ENCODE measurements at regions not wholly inside any gene's neighbourhood (a gene's known extent, or its start where the extent isn't known, plus 50 kb on each side); places are given as distances from the start of the nearest gene placed in this dataset.

- no peak overlapping the region for H3K27ac ChIP-seq
- no peaks in the 10 kb centered on the region for H4K20me1 ChIP-seq (ENCODE audit: insufficient read depth)
- TF ChIP-seq, protein P1, sequence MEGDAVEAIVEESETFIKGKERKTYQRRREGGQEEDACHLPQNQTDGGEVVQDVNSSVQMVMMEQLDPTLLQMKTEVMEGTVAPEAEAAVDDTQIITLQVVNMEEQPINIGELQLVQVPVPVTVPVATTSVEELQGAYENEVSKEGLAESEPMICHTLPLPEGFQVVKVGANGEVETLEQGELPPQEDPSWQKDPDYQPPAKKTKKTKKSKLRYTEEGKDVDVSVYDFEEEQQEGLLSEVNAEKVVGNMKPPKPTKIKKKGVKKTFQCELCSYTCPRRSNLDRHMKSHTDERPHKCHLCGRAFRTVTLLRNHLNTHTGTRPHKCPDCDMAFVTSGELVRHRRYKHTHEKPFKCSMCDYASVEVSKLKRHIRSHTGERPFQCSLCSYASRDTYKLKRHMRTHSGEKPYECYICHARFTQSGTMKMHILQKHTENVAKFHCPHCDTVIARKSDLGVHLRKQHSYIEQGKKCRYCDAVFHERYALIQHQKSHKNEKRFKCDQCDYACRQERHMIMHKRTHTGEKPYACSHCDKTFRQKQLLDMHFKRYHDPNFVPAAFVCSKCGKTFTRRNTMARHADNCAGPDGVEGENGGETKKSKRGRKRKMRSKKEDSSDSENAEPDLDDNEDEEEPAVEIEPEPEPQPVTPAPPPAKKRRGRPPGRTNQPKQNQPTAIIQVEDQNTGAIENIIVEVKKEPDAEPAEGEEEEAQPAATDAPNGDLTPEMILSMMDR (conservative IDR thresholded peaks at IDR 0.05) = no peak
- no peak for TF ChIP-seq EZH2 (IDR thresholded peaks at IDR 0.05; ENCODE audit: low read depth)
- POLR2A ChIA-PET (ENCODE audit: unreplicated experiment) = no interaction called here
- no peaks in the 10 kb centered on the region for H3K79me2 ChIP-seq (ENCODE audit: low read depth)
- no TSS peak for BruUV-seq (replicated peaks)
- H3F3A ChIP-seq (ENCODE audit: insufficient read depth, low read depth) = no peaks in the 10 kb centered on the region
- no peaks in the 10 kb centered on the region for H3K36me3 ChIP-seq (ENCODE audit: low read depth)
- DNase-seq = no peak
- CTCF ChIA-PET = no interaction called here
- intact Hi-C loops (cut with micrococcal nuclease; ENCODE audit: unreplicated experiment) = no loop called here
- H3K27me3 ChIP-seq (ENCODE audit: insufficient read depth, low read depth) = no peaks in the 10 kb centered on the region; the same call in 1 of the 2 replicates
- no peak overlapping the region for H2AFZ ChIP-seq
- H3K4me3 ChIP-seq = no peak overlapping the region
- H3K9me3 ChIP-seq (ENCODE audit: insufficient read depth, low read depth) = no peaks in the 10 kb centered on the region
- H3K4me1 ChIP-seq (replicated peaks; ENCODE audit: insufficient read depth) = no peaks in the 10 kb centered on the region
- no peak overlapping the region for H3K4me2 ChIP-seq
- H3K9me2 ChIP-seq (ENCODE audit: insufficient read depth) = no peaks in the 10 kb centered on the region
Measured at GRCh38 chr5:67341478-67341877, 144.9 kb upstream of the CD180 start.

DNA sequence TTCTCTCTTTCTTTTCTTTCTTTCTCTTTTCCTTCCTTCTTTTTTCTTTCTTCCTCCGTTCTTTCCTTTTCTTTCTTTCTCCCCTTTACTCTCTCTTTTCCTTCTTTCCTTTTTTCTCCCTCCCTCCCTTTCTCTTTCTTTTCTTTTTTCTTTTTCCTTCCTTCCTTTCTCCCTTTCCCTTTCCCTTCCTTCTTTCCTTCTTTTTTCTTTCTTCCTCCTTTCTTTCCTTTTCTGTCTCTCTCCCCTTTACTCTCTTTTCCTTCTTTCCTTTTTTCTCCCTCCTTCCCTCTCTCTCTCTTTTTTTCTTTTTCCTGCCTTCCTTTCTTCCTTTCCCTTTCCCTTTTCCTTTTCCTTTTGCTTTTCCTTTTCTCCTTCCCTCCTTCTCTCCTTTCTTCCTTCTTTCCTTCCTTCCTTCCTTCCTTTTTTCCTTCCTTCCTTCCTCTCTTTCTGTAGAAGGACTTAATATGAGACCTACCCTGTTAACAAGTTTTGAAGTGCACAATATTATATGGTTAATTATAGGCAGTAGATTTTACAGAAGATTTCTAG, 142.7 kb upstream of the CD180 start:
- Histone ChIP-seq H3F3A (ENCODE audit: insufficient read depth, low read depth) (no peaks in the 10 kb centered on the region), H3K4me2 (no peak overlapping the region), H3K9me2 (ENCODE audit: insufficient read depth) (no peaks in the 10 kb centered on the region), H3K4me3 (no peak overlapping the region), H3K27ac (no peak overlapping the region), H3K79me2 (ENCODE audit: low read depth) (no peaks in the 10 kb centered on the region), H3K9me3 (ENCODE audit: insufficient read depth, low read depth) (no peaks in the 10 kb centered on the region), H4K20me1 (ENCODE audit: insufficient read depth) (no peaks in the 10 kb centered on the region), H3K36me3 (ENCODE audit: low read depth) (no peaks in the 10 kb centered on the region), H2AFZ (no peak overlapping the region), H3K4me1 (replicated peaks; ENCODE audit: insufficient read depth) (no peaks in the 10 kb centered on the region), H3K27me3 (ENCODE audit: insufficient read depth, low read depth) (no peaks in the 10 kb centered on the region; the same call in 1 of the 2 replicates)
- TF ChIP-seq EZH2 (IDR thresholded peaks at IDR 0.05; ENCODE audit: low read depth) = no peak
- TF ChIP-seq, protein P1 (conservative IDR thresholded peaks at IDR 0.05) = no peak
- POLR2A ChIA-PET (ENCODE audit: unreplicated experiment) = no interaction called here
- BruUV-seq (replicated peaks) = no TSS peak
- intact Hi-C loops (cut with micrococcal nuclease; ENCODE audit: unreplicated experiment) = no loop called here
- CTCF ChIA-PET = no interaction called here
- no peak for DNase-seq

- TF ChIP-seq EZH2 (IDR thresholded peaks at IDR 0.05; ENCODE audit: low read depth) = no peak
- TF ChIP-seq, protein P1 (conservative IDR thresholded peaks at IDR 0.05) = no peak
- Histone ChIP-seq H3K27ac (no peak overlapping the region), H3K4me2 (no peak overlapping the region), H3K4me3 (no peak overlapping the region), H3K9me2 (ENCODE audit: insufficient read depth) (no peaks in the 10 kb centered on the region), H4K20me1 (ENCODE audit: insufficient read depth) (no peaks in the 10 kb centered on the region), H3F3A (ENCODE audit: insufficient read depth, low read depth) (no peaks in the 10 kb centered on the region), H3K36me3 (ENCODE audit: low read depth) (no peaks in the 10 kb centered on the region), H3K9me3 (ENCODE audit: insufficient read depth, low read depth) (no peaks in the 10 kb centered on the region), H2AFZ (no peak overlapping the region), H3K27me3 (ENCODE audit: insufficient read depth, low read depth) (no peaks in the 10 kb centered on the region; the same call in 1 of the 2 replicates), H3K4me1 (replicated peaks; ENCODE audit: insufficient read depth) (no peaks in the 10 kb centered on the region), H3K79me2 (ENCODE audit: low read depth) (no peaks in the 10 kb centered on the region)
- DNase-seq = no peak
- intact Hi-C loops (cut with micrococcal nuclease; ENCODE audit: unreplicated experiment) = no loop called here
- ChIA-PET CTCF (no interaction called here), POLR2A (ENCODE audit: unreplicated experiment) (no interaction called here)
- BruUV-seq (replicated peaks) = no TSS peak
Measured at GRCh38 chr5:67338421-67338820, 141.8 kb upstream of the CD180 start.
